ENCODE measurements at regions not wholly inside any gene's neighbourhood (a gene's known extent, or its start where the extent isn't known, plus 50 kb on each side); places are given as distances from the start of the nearest gene placed in this dataset.

GRCh38 chr4:181911420-181911819, 331.8 kb upstream of the TENM3 start:
- no peak for DNase-seq (ENCODE audit: low read depth)
- no peak overlapping the region for H3K4me3 ChIP-seq (ENCODE audit: low read depth, low read length)
- no peak for TF ChIP-seq CTCF (IDR thresholded peaks at IDR 0.05; ENCODE audit: insufficient read depth, low read depth, low read length)

- DNase-seq (ENCODE audit: low read depth), result no peak
- TF ChIP-seq CTCF (IDR thresholded peaks at IDR 0.05; ENCODE audit: insufficient read depth, low read depth, low read length), result no peak
- H3K4me3 ChIP-seq (ENCODE audit: low read depth, low read length), result no peak overlapping the region
These were observed 309.7 kb upstream of the TENM3 start for GRCh38 chr4:181933471-181933870.

- DNase-seq (ENCODE audit: low read depth), result no peak
- H3K4me3 ChIP-seq (ENCODE audit: low read depth, low read length), result no peak overlapping the region
- TF ChIP-seq CTCF (IDR thresholded peaks at IDR 0.05; ENCODE audit: insufficient read depth, low read depth, low read length), result no peak
These were observed 304.6 kb upstream of the TENM3 start for GRCh38 chr4:181938631-181939030.

GRCh38 chr4:181939199-181939945, 303.8 kb upstream of the TENM3 start:
- H3K4me3 ChIP-seq (ENCODE audit: low read depth, low read length), result no peak overlapping the region
- no peak for TF ChIP-seq CTCF (IDR thresholded peaks at IDR 0.05; ENCODE audit: insufficient read depth, low read depth, low read length)
- DNase-seq (ENCODE audit: low read depth), result peak; percentile 16

GRCh38 chr4:181944527-181944926, 298.7 kb upstream of the TENM3 start:
- no peak for DNase-seq (ENCODE audit: low read depth)
- H3K4me3 ChIP-seq (ENCODE audit: low read depth, low read length), result no peak overlapping the region
- TF ChIP-seq CTCF (IDR thresholded peaks at IDR 0.05; ENCODE audit: insufficient read depth, low read depth, low read length), result no peak

- TF ChIP-seq CTCF (IDR thresholded peaks at IDR 0.05; ENCODE audit: insufficient read depth, low read depth, low read length), result no peak
- H3K4me3 ChIP-seq (ENCODE audit: low read depth, low read length), result no peak overlapping the region
- no peak for DNase-seq (ENCODE audit: low read depth)
These were observed 296.3 kb upstream of the TENM3 start for GRCh38 chr4:181946902-181947301.
